ENCODE measurements at regions not wholly inside any gene's neighbourhood (a gene's known extent, or its start where the extent isn't known, plus 50 kb on each side); places are given as distances from the start of the nearest gene placed in this dataset.

GRCh38 chr5:92380069-92380770, 997.1 kb upstream of the ARRDC3 start:
- TF ChIP-seq POLR2A (IDR thresholded peaks at IDR 0.05) (no peak), CTCF (IDR thresholded peaks at IDR 0.05) (no peak)
